ENCODE measurements at regions not wholly inside any gene's neighbourhood (a gene's known extent, or its start where the extent isn't known, plus 50 kb on each side); places are given as distances from the start of the nearest gene placed in this dataset.

DNA sequence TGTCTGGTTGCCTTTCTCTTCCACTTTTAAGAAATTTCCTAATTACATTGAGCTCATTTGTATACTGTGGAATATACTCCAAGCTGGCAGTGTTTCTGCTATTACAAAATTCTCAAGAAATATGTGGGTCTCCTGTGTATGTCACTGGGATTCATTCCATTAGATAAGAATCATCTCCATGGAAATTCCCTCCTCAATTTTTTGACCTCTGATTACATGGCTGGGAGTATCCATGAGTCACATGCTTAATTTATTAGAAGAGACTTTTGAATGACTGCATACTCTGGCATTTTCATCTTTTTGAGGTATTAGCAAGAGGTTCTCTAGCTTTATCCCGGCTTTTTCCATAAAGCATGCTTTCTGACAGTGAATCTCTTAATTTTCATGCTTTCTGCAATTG lies 665.5 kb upstream of the CNTNAP5 start:
- no peaks in the 10 kb centered on the region for H3K9me3 ChIP-seq
- no peaks in the 10 kb centered on the region for H3K4me1 ChIP-seq
- no peaks in the 10 kb centered on the region for H3K27me3 ChIP-seq
- intact Hi-C loops (cut with DNase I; ENCODE audit: low total_unique reads): no loop called here
- no peak overlapping the region for H3K4me3 ChIP-seq
- H3K27ac ChIP-seq: no peak overlapping the region
- DNase-seq: no peak
- TF ChIP-seq, protein P1, sequence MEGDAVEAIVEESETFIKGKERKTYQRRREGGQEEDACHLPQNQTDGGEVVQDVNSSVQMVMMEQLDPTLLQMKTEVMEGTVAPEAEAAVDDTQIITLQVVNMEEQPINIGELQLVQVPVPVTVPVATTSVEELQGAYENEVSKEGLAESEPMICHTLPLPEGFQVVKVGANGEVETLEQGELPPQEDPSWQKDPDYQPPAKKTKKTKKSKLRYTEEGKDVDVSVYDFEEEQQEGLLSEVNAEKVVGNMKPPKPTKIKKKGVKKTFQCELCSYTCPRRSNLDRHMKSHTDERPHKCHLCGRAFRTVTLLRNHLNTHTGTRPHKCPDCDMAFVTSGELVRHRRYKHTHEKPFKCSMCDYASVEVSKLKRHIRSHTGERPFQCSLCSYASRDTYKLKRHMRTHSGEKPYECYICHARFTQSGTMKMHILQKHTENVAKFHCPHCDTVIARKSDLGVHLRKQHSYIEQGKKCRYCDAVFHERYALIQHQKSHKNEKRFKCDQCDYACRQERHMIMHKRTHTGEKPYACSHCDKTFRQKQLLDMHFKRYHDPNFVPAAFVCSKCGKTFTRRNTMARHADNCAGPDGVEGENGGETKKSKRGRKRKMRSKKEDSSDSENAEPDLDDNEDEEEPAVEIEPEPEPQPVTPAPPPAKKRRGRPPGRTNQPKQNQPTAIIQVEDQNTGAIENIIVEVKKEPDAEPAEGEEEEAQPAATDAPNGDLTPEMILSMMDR (IDR thresholded peaks at IDR 0.05): no peak
- H3K36me3 ChIP-seq: no peaks in the 10 kb centered on the region

DNA sequence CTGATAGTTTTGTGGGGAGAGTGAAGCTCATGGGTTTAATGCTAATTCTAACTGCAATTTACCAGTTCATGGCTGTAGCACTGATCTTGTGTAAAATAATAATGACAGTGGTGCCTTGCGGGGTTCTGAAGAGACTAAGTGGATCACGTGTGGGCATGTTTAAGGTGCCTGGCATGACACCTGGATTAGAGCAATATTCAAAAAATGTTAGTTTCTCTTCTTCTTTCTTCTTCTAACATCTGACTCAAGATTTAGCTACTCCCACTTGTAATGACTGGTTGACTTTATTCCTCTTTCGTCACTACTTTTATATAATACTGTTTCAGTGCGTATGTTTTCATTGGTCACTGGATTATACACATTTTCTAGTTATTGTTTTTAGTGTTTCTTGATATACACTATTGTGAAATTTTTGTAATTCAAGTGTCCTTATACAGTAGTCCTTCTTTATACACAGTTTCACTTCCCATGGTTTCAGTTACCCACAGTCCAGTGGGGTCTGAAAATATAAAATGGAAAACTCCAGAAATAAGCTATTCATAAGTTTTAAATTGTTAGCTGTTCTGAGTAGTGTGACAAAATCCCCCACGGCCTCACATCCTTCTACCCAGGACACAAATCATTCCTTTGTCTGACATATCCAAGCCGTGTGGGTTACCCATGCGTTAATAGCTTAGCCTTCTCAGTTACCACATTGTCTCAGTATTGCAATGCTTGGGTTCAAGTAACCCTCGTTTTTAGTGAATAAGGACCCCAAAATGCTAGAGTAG lies 662.2 kb upstream of the CNTNAP5 start:
- H3K27ac ChIP-seq: no peak overlapping the region
- H3K4me3 ChIP-seq: no peak overlapping the region
- H3K27me3 ChIP-seq: no peaks in the 10 kb centered on the region
- DNase-seq: no peak
- no peaks in the 10 kb centered on the region for H3K4me1 ChIP-seq
- TF ChIP-seq, protein P1 (IDR thresholded peaks at IDR 0.05): no peak
- no peaks in the 10 kb centered on the region for H3K9me3 ChIP-seq
- no peaks in the 10 kb centered on the region for H3K36me3 ChIP-seq
- intact Hi-C loops (cut with DNase I; ENCODE audit: low total_unique reads): no loop called here

DNA sequence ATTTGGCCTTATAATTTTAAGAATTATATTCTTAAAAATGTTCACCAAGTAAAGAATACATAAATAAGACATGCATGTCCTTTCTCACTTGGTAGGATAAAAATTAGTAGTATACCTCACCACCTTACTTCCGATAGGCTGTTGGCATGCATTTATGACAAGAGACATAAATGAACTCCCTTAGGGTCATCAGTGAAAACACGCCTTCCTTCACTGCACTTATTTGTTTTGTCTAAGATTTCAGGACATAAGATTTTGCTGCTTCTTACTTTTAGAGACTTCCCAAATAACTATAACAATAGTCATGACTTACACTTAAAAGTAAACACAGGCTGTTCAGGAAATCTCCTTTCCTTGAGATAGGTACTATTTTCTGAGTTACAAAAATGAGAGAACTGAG lies 661.3 kb upstream of the CNTNAP5 start:
- no peak for DNase-seq
- intact Hi-C loops (cut with DNase I; ENCODE audit: low total_unique reads): no loop called here
- Histone ChIP-seq H3K27ac (no peak overlapping the region), H3K36me3 (no peaks in the 10 kb centered on the region), H3K4me3 (no peak overlapping the region), H3K27me3 (no peaks in the 10 kb centered on the region), H3K4me1 (no peaks in the 10 kb centered on the region), H3K9me3 (peaks cover 0 to 2% (median 0%) of the 10 kb centered on the region in 3 donors)
- TF ChIP-seq, protein P1 (IDR thresholded peaks at IDR 0.05): no peak

DNA sequence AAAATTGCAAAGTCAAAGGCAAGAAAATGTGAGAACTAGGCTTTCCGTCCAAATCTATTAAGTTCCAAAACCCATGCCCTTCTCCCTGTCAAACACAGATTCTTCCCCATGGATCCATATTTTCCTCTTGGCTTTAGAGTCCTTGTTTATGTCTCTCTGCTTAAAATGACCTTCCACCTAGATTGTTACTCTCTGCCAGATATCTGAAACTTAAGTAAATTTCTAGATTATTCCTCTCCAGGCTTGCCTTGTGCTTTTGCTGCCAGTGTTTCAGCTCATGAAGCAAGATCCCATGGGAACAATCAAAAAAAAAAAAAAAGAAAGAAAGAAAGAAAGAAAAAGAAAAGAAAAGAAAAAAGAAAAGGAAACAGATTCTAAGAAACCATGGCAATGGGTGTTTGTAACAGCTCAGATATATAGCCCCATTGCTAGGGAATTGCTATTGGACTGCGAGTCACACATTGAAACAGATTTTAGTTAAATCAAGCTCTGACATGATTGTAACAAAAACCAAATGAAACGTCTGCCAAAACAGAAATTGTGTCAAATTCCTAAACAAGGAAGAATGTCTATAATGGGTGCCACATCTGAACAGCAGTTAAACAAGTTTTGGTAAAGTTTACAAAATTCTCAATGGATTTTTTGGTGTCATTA lies 660.7 kb upstream of the CNTNAP5 start:
- no peak for DNase-seq
- intact Hi-C loops (cut with DNase I; ENCODE audit: low total_unique reads): no loop called here
- TF ChIP-seq, protein P1 (IDR thresholded peaks at IDR 0.05): no peak

DNA sequence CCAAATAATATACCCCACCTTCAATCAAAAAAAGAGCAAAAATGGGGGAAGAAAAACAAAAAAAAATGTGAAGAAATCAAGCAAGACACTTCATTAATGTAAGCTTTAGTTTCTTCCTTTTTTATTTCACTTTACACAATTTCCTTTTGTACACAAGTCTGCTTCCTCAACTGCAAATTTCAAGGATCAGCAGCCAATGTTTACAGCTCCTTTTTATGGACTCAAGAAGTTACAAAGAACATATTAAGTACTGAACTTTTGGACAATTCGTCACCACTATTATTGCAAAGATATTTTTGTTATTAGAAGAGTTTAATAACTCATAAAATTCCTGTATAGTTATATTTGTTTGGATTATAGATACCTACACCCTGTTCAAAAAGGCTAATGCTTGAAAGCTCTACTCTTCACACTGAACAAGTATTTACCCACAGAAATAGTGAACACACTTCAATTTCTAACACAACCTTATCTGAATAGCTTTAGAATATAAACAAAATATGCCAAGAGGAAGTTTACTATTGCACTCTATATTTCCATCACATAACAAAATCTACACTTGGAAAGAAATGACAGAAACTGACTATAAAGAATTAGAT lies 658.7 kb upstream of the CNTNAP5 start:
- Histone ChIP-seq H3K36me3 (no peaks in the 10 kb centered on the region), H3K27me3 (no peaks in the 10 kb centered on the region), H3K27ac (no peak overlapping the region), H3K4me3 (no peak overlapping the region), H3K4me1 (no peaks in the 10 kb centered on the region), H3K9me3 (peaks cover 0 to 4% (median 0%) of the 10 kb centered on the region in 3 donors)
- TF ChIP-seq, protein P1 (IDR thresholded peaks at IDR 0.05): no peak
- intact Hi-C loops (cut with DNase I; ENCODE audit: low total_unique reads): no loop called here
- DNase-seq: no peak

More for the DNA sequence above, 660.7 kb upstream of the CNTNAP5 start:
- Histone ChIP-seq H3K27ac (no peak overlapping the region), H3K36me3 (no peaks in the 10 kb centered on the region), H3K4me1 (no peaks in the 10 kb centered on the region), H3K27me3 (no peaks in the 10 kb centered on the region), H3K4me3 (no peak overlapping the region), H3K9me3 (peaks cover 0 to 4% (median 0%) of the 10 kb centered on the region in 3 donors)

Measured in tibial artery (tissue), 4 donors.